A549 (cell line): ENCODE measurements at regions not wholly inside any gene's neighbourhood (a gene's known extent, or its start where the extent isn't known, plus 50 kb on each side); places are given as distances from the start of the nearest gene placed in this dataset.

Experiments
- ATAC-seq, 2 experiments: fragments of 200-7000 bp in 1 of 2; fragments of >200 bp in 1 of 2; cut with Nextera tagmentation in 1 of 2; cut with Tn5 transposase in 1 of 2; 3 replicates each; pipeline versions ENCODE4 v1.8.0 to v1.9.1; 2018 to 2020; ENCODE audit warnings: mild to moderate bottlenecking in 1 of 2, moderate library complexity in 1 of 2
- CTCF ChIA-PET: fragments of 300-600 bp; sonication (Branson Sonifier 250); formaldehyde crosslinking; extraction: SDS; loops from one replicate; lab custom pipeline; 2021; ENCODE audit warnings: antibody characterized with exemption, inconsistent platforms; lab: Yijun Ruan, JAX
- POLR2A ChIA-PET: fragments of 350-600 bp; formaldehyde crosslinking; extraction: SDS; loops from one replicate; lab custom pipeline; 2021; ENCODE audit warnings: antibody characterized with exemption, inconsistent platforms; lab: Yijun Ruan, JAX
- DNase-seq, 2 experiments: peaks; one replicate each; pipeline versions ENCODE4 v3.0.0 to v3.0.0-alpha.2; 2011 to 2016; ENCODE audit warnings: low read depth in 1 of 2, low spot score in 1 of 2
- FAIRE-seq: peaks from 2 replicates; lab custom pipeline; 2011; peaks lifted over from hg19 to GRCh38; lab: Jason Lieb, UNC
- H3K27ac ChIP-seq, 2 experiments: fragments of >200 bp; sonication (Bioruptor Twin); formaldehyde crosslinking; 3 replicates each; pipeline ENCODE4 v1.5.1; 2016 to 2017
- H3K4me1 ChIP-seq: fragments of >200 bp; sonication (Bioruptor Twin); formaldehyde crosslinking; 3 replicates; pipeline ENCODE4 v1.6.1; 2016
- H3K4me2 ChIP-seq: fragments of >200 bp; sonication (Bioruptor Twin); formaldehyde crosslinking; 3 replicates; pipeline ENCODE4 v1.6.1; 2016
- H3K4me3 ChIP-seq: fragments of >200 bp; sonication (Bioruptor Twin); formaldehyde crosslinking; 3 replicates; pipeline ENCODE4 v1.5.1; 2016
- H3K9me3 ChIP-seq: fragments of >200 bp; sonication (Bioruptor Twin); formaldehyde crosslinking; 3 replicates; pipeline ENCODE4 v1.6.1; 2016
- CEBPB ChIP-seq, 2 experiments: fragments of >200 bp in 1 of 2; sonication (Bioruptor Twin) in 1 of 2; formaldehyde crosslinking in 1 of 2; IDR thresholded peaks; 2 replicates each; pipeline ENCODE4 v1.6.1; 2012 to 2016
- CHD4 ChIP-seq: fragments of 200-600 bp; sonication (generic); IDR thresholded peaks from 2 replicates; pipeline ENCODE4 v1.6.1; 2016; ENCODE audit warnings: antibody characterized with exemption, mild to moderate bottlenecking, borderline replicate concordance
- EP300 ChIP-seq, 2 experiments: fragments of >200 bp; sonication (Bioruptor Twin); formaldehyde crosslinking; IDR thresholded peaks; 2 replicates in 1 of 2; 3 replicates in 1 of 2; pipeline ENCODE4 v1.6.1; 2016 to 2017
- FOSL2 ChIP-seq, 2 experiments: fragments of 450-650 bp in 1 of 2; fragments of >200 bp in 1 of 2; sonication (Bioruptor Twin) in 1 of 2; formaldehyde crosslinking; IDR thresholded peaks; 2 replicates each; pipeline versions ENCODE4 v1.5.0 to v1.6.1; 2016 to 2020; ENCODE audit warnings: mild to moderate bottlenecking in 1 of 2, moderate library complexity in 1 of 2
- GATA3 ChIP-seq: IDR thresholded peaks from 2 replicates; pipeline ENCODE4 v1.6.1; 2012; ENCODE audit warnings: borderline replicate concordance
- HDAC2 ChIP-seq: fragments of 200-600 bp; sonication (generic); IDR thresholded peaks from 2 replicates; pipeline ENCODE4 v1.6.1; 2016
- JUN ChIP-seq, 2 experiments: fragments of >200 bp; sonication (Bioruptor Twin); formaldehyde crosslinking; IDR thresholded peaks; 2 replicates in 1 of 2; 3 replicates in 1 of 2; pipeline ENCODE4 v1.6.1; 2016 to 2017
- JUNB ChIP-seq: fragments of >200 bp; sonication (Bioruptor Twin); formaldehyde crosslinking; IDR thresholded peaks from 2 replicates; pipeline ENCODE4 v1.6.1; 2016
- KDM1A ChIP-seq: fragments of 200-600 bp; sonication (generic); IDR thresholded peaks from 2 replicates; pipeline ENCODE4 v1.6.1; 2016; ENCODE audit warnings: low read depth, mild to moderate bottlenecking
- KDM5A ChIP-seq: fragments of 200-600 bp; sonication (generic); IDR thresholded peaks from 2 replicates; pipeline ENCODE4 v1.6.1; 2016; ENCODE audit warnings: antibody characterized with exemption, mild to moderate bottlenecking
- MAFK ChIP-seq: fragments of 450-650 bp; IDR thresholded peaks from 2 replicates; pipeline ENCODE4 v1.6.1; 2014; ENCODE audit not compliant: partially characterized antibody
- MYC ChIP-seq: IDR thresholded peaks from 2 replicates; pipeline ENCODE4 v1.6.1; 2012; ENCODE audit warnings: mild to moderate bottlenecking, inconsistent platforms, low read length, improper control_type of control experiment, borderline replicate concordance
- NFE2L2 ChIP-seq: fragments of 150-350 bp; conservative IDR thresholded peaks from 2 replicates; pipeline ENCODE4 v1.6.1; 2014; ENCODE audit warnings: low read length
- PBX3 ChIP-seq: IDR thresholded peaks from 2 replicates; pipeline ENCODE4 v1.6.1; 2012
- RAD21 ChIP-seq, 2 experiments: fragments of >200 bp in 1 of 2; sonication (Bioruptor Twin) in 1 of 2; formaldehyde crosslinking in 1 of 2; IDR thresholded peaks in 1 of 2; conservative IDR thresholded peaks in 1 of 2; 2 replicates in 1 of 2; 3 replicates in 1 of 2; pipeline ENCODE4 v1.6.1; 2012 to 2018; ENCODE audit warnings: inconsistent platforms in 1 of 2
- RARB ChIP-seq: fragments of 250-450 bp; sonication (Bioruptor Pico); IDR thresholded peaks from 2 replicates; pipeline ENCODE4 v1.8.0; 2021; ENCODE audit warnings: mild to moderate bottlenecking, moderate library complexity
- RCOR1 ChIP-seq: fragments of 150-350 bp; IDR thresholded peaks from 2 replicates; pipeline ENCODE4 v1.6.1; 2014; ENCODE audit warnings: antibody characterized with exemption, low read length, low read depth
- RNF2 ChIP-seq: fragments of 200-600 bp; sonication (generic); IDR thresholded peaks from 2 replicates; pipeline ENCODE4 v1.6.1; 2016; ENCODE audit warnings: low read depth, mild to moderate bottlenecking, antibody characterized with exemption, moderate library complexity, borderline replicate concordance
- SMC3 ChIP-seq: fragments of >200 bp; sonication (Bioruptor Twin); formaldehyde crosslinking; IDR thresholded peaks from 3 replicates; pipeline ENCODE4 v1.6.1; 2018; ENCODE audit warnings: inconsistent platforms
- TP53 ChIP-seq: fragments of 250-450 bp; sonication (Bioruptor Pico); IDR thresholded peaks from 2 replicates; pipeline ENCODE4 v1.5.0; 2021; ENCODE audit warnings: mild to moderate bottlenecking, moderate library complexity
- USF2 ChIP-seq: fragments of 450-650 bp; IDR thresholded peaks from 2 replicates; pipeline ENCODE4 v1.6.1; 2014; ENCODE audit warnings: antibody characterized with exemption
- ZFP36 ChIP-seq: fragments of 450-650 bp; IDR thresholded peaks from 2 replicates; pipeline ENCODE4 v1.6.1; 2014; ENCODE audit warnings: borderline replicate concordance; ENCODE audit not compliant: partially characterized antibody
- ZSCAN20 ChIP-seq: fragments of 250-450 bp; sonication (Bioruptor Pico); IDR thresholded peaks from 2 replicates; pipeline ENCODE4 v1.8.0; 2022; ENCODE audit warnings: mild to moderate bottlenecking, moderate library complexity
- WGBS: methylation state at CpG from one replicate; pipeline ENCODE4 v1.1.6; 2017; ENCODE audit errors: missing lambda C conversion rate; 5-methylcytosine and 5-hydroxymethylcytosine counted together
- TF ChIP-seq, protein P1 (sequence below): fragments of >200 bp; sonication (Bioruptor Twin); formaldehyde crosslinking; IDR thresholded peaks from 2 replicates; pipeline ENCODE4 v1.6.1; 2016
- TF ChIP-seq, protein P2 (sequence below): IDR thresholded peaks from 2 replicates; pipeline ENCODE4 v1.6.1; 2012
- TF ChIP-seq, protein P3 (sequence below): fragments of 150-350 bp; IDR thresholded peaks from 2 replicates; pipeline ENCODE4 v1.6.1; 2014; ENCODE audit warnings: low read depth, mild to moderate bottlenecking, low read length
- TF ChIP-seq, protein P4 (sequence below): fragments of >200 bp; sonication (Bioruptor Twin); formaldehyde crosslinking; IDR thresholded peaks from 3 replicates; pipeline ENCODE4 v1.6.1; 2016

GRCh38 chr11:33636104-33636503 is 64.5 kb downstream of the C11orf91 start:
- CTCF ChIA-PET, result interaction anchor here (0.5 to 7.2 kb wide), 5 partner anchors 9 to 273 kb away, joined by 3 to 40 read pairs (median 5); no protein-coding TSS in a partner anchor
- Histone ChIP-seq H3K27ac (peak overlapping the region; percentile 81 to 87), H3K4me3 (no peak overlapping the region), H3K9me3 (peaks cover 2% of the 10 kb centered on the region; the same call in 1 of the 3 replicates), H3K4me1 (peaks cover 47% of the 10 kb centered on the region), H3K4me2 (peak overlapping the region; percentile 62)
- WGBS, result 63% methylated on average over 6 of the region's 6 CpGs
- FAIRE-seq (peak; percentile 49), ATAC-seq (no peak), DNase-seq (peak in 1 of 2 experiments; percentile 77)
- POLR2A ChIA-PET, result interaction anchor here (0.7 kb wide), 1 partner anchor 258 kb away, joined by 7 read pairs; no protein-coding TSS in a partner anchor
- peak; percentile 47 to 59; a peak in 2 of 5 replicates for TF ChIP-seq EP300 (IDR thresholded peaks at IDR 0.05)
- no peak for TF ChIP-seq ZFP36
- TF ChIP-seq, protein P1, sequence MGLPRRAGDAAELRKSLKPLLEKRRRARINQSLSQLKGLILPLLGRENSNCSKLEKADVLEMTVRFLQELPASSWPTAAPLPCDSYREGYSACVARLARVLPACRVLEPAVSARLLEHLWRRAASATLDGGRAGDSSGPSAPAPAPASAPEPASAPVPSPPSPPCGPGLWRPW, result peak; percentile 76
- no peak for TF ChIP-seq ZSCAN20 (CRISPR knock-in tag)
- peak; percentile 77 to 86 for TF ChIP-seq CEBPB (IDR thresholded peaks at IDR 0.05)
- TF ChIP-seq, protein P2, sequence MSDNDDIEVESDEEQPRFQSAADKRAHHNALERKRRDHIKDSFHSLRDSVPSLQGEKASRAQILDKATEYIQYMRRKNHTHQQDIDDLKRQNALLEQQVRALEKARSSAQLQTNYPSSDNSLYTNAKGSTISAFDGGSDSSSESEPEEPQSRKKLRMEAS, result 0 out of 2 replicates have a peak, but pooled peaks have one; percentile 20
- peak; percentile 39; the same call in 1 of the 2 replicates for TF ChIP-seq JUNB
- peak; percentile 51 for TF ChIP-seq MAFK
- 0 out of 2 replicates have a peak, but pooled peaks have one; percentile 3 for TF ChIP-seq NFE2L2

- WGBS, result 61% methylated on average over 5 of the region's 5 CpGs
- POLR2A ChIA-PET, result no interaction called here
- FAIRE-seq, result no peak
Observed at GRCh38 chr11:33635161-33635560, 65.5 kb downstream of the C11orf91 start.

GRCh38 chr11:33634291-33634834 is 66.3 kb downstream of the C11orf91 start:
- Histone ChIP-seq H3K4me1 (peaks cover 51% of the 10 kb centered on the region), H3K4me2 (peak overlapping the region; percentile 62), H3K4me3 (no peak overlapping the region), H3K27ac (peak overlapping the region; percentile 81 to 87), H3K9me3 (peaks cover 2% of the 10 kb centered on the region; the same call in 1 of the 3 replicates)
- ATAC-seq (peak; percentile 78 to 81), FAIRE-seq (peak; percentile 96), DNase-seq (peak; percentile 53 to 82)
- ChIA-PET POLR2A (interaction anchor here (1.1 kb wide), 2 partner anchors 58 to 66 kb away, joined by 3 to 6 read pairs; no protein-coding TSS in a partner anchor), CTCF (interaction anchor here (1.0 to 7.2 kb wide), 4 partner anchors 54 to 108 kb away, joined by 3 to 40 read pairs (median 4); no protein-coding TSS in a partner anchor)
- 4% methylated on average over 7 of the region's 7 CpGs for WGBS
- TF ChIP-seq USF2 (no peak), JUN (IDR thresholded peaks at IDR 0.05) (peak in 1 of 2 experiments; percentile 25; a peak in 1 of 5 replicates), RAD21 (conservative IDR thresholded peaks at IDR 0.05 in 1 of 2, IDR thresholded peaks at IDR 0.05 in 1 of 2) (no peak), GATA3 (peak; percentile 63; the same call in 1 of the 2 replicates), CHD4 (no peak), KDM5A (no peak), RCOR1 (no peak), HDAC2 (no peak), MYC (no peak), FOSL2 (IDR thresholded peaks at IDR 0.05) (peak; percentile 83), FOSL2 (CRISPR knock-in tag; IDR thresholded peaks at IDR 0.05) (peak; percentile 89), JUNB (peak; percentile 79), SMC3 (no peak), RARB (CRISPR knock-in tag) (no peak), MAFK (peak; percentile 22), RNF2 (no peak), PBX3 (no peak), KDM1A (no peak), EP300 (IDR thresholded peaks at IDR 0.05) (peak; percentile 31 to 60; a peak in 2 of 5 replicates)
- TF ChIP-seq, protein P2, result peak; percentile 52
- TF ChIP-seq, protein P3, sequence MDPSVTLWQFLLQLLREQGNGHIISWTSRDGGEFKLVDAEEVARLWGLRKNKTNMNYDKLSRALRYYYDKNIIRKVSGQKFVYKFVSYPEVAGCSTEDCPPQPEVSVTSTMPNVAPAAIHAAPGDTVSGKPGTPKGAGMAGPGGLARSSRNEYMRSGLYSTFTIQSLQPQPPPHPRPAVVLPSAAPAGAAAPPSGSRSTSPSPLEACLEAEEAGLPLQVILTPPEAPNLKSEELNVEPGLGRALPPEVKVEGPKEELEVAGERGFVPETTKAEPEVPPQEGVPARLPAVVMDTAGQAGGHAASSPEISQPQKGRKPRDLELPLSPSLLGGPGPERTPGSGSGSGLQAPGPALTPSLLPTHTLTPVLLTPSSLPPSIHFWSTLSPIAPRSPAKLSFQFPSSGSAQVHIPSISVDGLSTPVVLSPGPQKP, result no peak
- TF ChIP-seq, protein P4, sequence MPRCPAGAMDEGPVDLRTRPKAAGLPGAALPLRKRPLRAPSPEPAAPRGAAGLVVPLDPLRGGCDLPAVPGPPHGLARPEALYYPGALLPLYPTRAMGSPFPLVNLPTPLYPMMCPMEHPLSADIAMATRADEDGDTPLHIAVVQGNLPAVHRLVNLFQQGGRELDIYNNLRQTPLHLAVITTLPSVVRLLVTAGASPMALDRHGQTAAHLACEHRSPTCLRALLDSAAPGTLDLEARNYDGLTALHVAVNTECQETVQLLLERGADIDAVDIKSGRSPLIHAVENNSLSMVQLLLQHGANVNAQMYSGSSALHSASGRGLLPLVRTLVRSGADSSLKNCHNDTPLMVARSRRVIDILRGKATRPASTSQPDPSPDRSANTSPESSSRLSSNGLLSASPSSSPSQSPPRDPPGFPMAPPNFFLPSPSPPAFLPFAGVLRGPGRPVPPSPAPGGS, result peak; percentile 43; the same call in 1 of the 3 replicates

More at GRCh38 chr11:33635161-33635560, 65.5 kb downstream of the C11orf91 start:
- Histone ChIP-seq H3K4me3 (0 out of 3 replicates have a peak overlapping the region, but pooled peaks have one; percentile 3), H3K4me2 (peak overlapping the region; percentile 62), H3K4me1 (peaks cover 51% of the 10 kb centered on the region), H3K9me3 (peaks cover 2% of the 10 kb centered on the region; the same call in 1 of the 3 replicates), H3K27ac (peak overlapping the region; percentile 81 to 87)
- no peak for DNase-seq
- CTCF ChIA-PET, result interaction anchor here (1.0 to 7.2 kb wide), 4 partner anchors 10 to 107 kb away, joined by 3 to 40 read pairs (median 4); no protein-coding TSS in a partner anchor
- ATAC-seq, result no peak
- no peak for TF ChIP-seq TP53 (CRISPR knock-in tag)
- TF ChIP-seq EP300 (IDR thresholded peaks at IDR 0.05), result peak in 1 of 2 experiments; percentile 33; a peak in 1 of 5 replicates
- peak; percentile 41 to 66; a peak in 3 of 4 replicates for TF ChIP-seq CEBPB (IDR thresholded peaks at IDR 0.05)
